ENCODE measurements at regions not wholly inside any gene's neighbourhood (a gene's known extent, or its start where the extent isn't known, plus 50 kb on each side); places are given as distances from the start of the nearest gene placed in this dataset.

- TF ChIP-seq JUND (IDR thresholded peaks at IDR 0.05): peak; percentile 76
- TF ChIP-seq EGR1 (IDR thresholded peaks at IDR 0.05; ENCODE audit: low read depth): no peak
- TF ChIP-seq, protein P1, sequence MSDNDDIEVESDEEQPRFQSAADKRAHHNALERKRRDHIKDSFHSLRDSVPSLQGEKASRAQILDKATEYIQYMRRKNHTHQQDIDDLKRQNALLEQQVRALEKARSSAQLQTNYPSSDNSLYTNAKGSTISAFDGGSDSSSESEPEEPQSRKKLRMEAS (IDR thresholded peaks at IDR 0.05): peak; percentile 53; the same call in 1 of the 2 replicates
- peak; percentile 51 for TF ChIP-seq SP1 (IDR thresholded peaks at IDR 0.05; ENCODE audit: low read depth)
- peak; percentile 60 for TF ChIP-seq FOSL1 (IDR thresholded peaks at IDR 0.05; ENCODE audit: low read depth)
- TF ChIP-seq, protein P2, sequence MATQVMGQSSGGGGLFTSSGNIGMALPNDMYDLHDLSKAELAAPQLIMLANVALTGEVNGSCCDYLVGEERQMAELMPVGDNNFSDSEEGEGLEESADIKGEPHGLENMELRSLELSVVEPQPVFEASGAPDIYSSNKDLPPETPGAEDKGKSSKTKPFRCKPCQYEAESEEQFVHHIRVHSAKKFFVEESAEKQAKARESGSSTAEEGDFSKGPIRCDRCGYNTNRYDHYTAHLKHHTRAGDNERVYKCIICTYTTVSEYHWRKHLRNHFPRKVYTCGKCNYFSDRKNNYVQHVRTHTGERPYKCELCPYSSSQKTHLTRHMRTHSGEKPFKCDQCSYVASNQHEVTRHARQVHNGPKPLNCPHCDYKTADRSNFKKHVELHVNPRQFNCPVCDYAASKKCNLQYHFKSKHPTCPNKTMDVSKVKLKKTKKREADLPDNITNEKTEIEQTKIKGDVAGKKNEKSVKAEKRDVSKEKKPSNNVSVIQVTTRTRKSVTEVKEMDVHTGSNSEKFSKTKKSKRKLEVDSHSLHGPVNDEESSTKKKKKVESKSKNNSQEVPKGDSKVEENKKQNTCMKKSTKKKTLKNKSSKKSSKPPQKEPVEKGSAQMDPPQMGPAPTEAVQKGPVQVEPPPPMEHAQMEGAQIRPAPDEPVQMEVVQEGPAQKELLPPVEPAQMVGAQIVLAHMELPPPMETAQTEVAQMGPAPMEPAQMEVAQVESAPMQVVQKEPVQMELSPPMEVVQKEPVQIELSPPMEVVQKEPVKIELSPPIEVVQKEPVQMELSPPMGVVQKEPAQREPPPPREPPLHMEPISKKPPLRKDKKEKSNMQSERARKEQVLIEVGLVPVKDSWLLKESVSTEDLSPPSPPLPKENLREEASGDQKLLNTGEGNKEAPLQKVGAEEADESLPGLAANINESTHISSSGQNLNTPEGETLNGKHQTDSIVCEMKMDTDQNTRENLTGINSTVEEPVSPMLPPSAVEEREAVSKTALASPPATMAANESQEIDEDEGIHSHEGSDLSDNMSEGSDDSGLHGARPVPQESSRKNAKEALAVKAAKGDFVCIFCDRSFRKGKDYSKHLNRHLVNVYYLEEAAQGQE (IDR thresholded peaks at IDR 0.05; ENCODE audit: low read depth): no peak
- TF ChIP-seq CEBPB (IDR thresholded peaks at IDR 0.05; ENCODE audit: low read depth): 0 out of 2 replicates have a peak, but pooled peaks have one; percentile 11
- intact Hi-C loops (cut with micrococcal nuclease): no loop called here
- Histone ChIP-seq H3K9ac (ENCODE audit: low read length) (peak overlapping the region; percentile 22), H3K4me2 (ENCODE audit: low read length) (peak overlapping the region; percentile 71), H4K20me1 (ENCODE audit: insufficient read depth) (no peaks in the 10 kb centered on the region), H3K36me3 (ENCODE audit: control insufficient read depth in 1 of 2, insufficient read depth in 2 of 2, low read length in 2 of 2) (no peaks in the 10 kb centered on the region), H3K9me2 (ENCODE audit: insufficient read depth) (no peaks in the 10 kb centered on the region), H2AFZ (ENCODE audit: low read depth, low read length, poor library complexity, severe bottlenecking) (peak overlapping the region; percentile 96), H3K79me2 (ENCODE audit: insufficient read depth, low read length) (no peaks in the 10 kb centered on the region), H3K27me3 (ENCODE audit: insufficient read depth, low read length) (no peaks in the 10 kb centered on the region), H3K4me3 (replicated peaks in 1 of 2; ENCODE audit: low read depth in 1 of 2, low read length in 2 of 2) (peak overlapping the region in 1 of 2 experiments; percentile 18; a peak in 1 of 4 replicates), H3K4me1 (ENCODE audit: control insufficient read depth in 1 of 2, insufficient read depth in 2 of 2, low read length in 2 of 2) (peaks cover 44 to 89% of the 10 kb centered on the region in 2 experiments), H3K9me3 (ENCODE audit: control insufficient read depth in 1 of 2, insufficient read depth in 1 of 2, low read depth in 1 of 2, low read length in 2 of 2) (no peaks in the 10 kb centered on the region), H3K27ac (ENCODE audit: low read depth, low read length) (peak overlapping the region; percentile 56; the same call in 1 of the 2 replicates)
- POLR2A ChIA-PET: no interaction called here
- DNase-seq (ENCODE audit: low read depth, low spot score) (peak; percentile 35), ATAC-seq (no peak; the same call in 1 of the 2 replicates)
- no TSS peak for BruUV-seq (replicated peaks)
- CTCF ChIA-PET: no interaction called here
- RAD21 ChIA-PET (ENCODE audit: low non-redundant PET in 1 of 2, low total read pairs in 2 of 2, uncharacterized antibody in 2 of 2, unreplicated experiment in 2 of 2): no interaction called here
Observed at GRCh38 chr7:106770191-106770590, 94.9 kb upstream of the PIK3CG start.
